OCI-LY7 (cell line): ENCODE measurements at regions not wholly inside any gene's neighbourhood (a gene's known extent, or its start where the extent isn't known, plus 50 kb on each side); places are given as distances from the start of the nearest gene placed in this dataset.

Experiments
- CTCF ChIP-seq: fragments of 200-600 bp; sonication (generic); conservative IDR thresholded peaks from 2 replicates; pipeline ENCODE4 v1.5.1; 2014; ENCODE audit warnings: mild to moderate bottlenecking, antibody characterized with exemption, low read length, moderate library complexity, mixed read lengths
- EZH2phosphoT487 ChIP-seq: fragments of 200-600 bp; sonication (generic); IDR thresholded peaks from 2 replicates; pipeline ENCODE4 v1.6.1; 2018; ENCODE audit warnings: low read depth, borderline replicate concordance, mild to moderate bottlenecking, mixed run types, antibody characterized with exemption, low read length, moderate library complexity, mixed read lengths

- TF ChIP-seq CTCF (no peak), EZH2phosphoT487 (no peak)
Observed at GRCh38 chr18:25553631-25554263, 201.8 kb upstream of the ZNF521 start.
